ENCODE measurements at regions not wholly inside any gene's neighbourhood (a gene's known extent, or its start where the extent isn't known, plus 50 kb on each side); places are given as distances from the start of the nearest gene placed in this dataset.
"Not testable (repeated sequence)": the region's sequence is repeated elsewhere in the genome, so short reads cannot be mapped to it uniquely, and the experiment has no call there.

GRCh38 chr3:154728285-154728684 lies 298.3 kb upstream of the GPR149 start:
- DNase-seq (ENCODE audit: low read depth), result no peak
- no peak overlapping the region for H3K4me3 ChIP-seq (ENCODE audit: low read depth, low read length)

- no peak for DNase-seq (ENCODE audit: low read depth)
- H3K4me3 ChIP-seq (ENCODE audit: low read depth, low read length), result no peak overlapping the region
Measured at GRCh38 chr3:154720921-154721320, 290.9 kb upstream of the GPR149 start.

- DNase-seq (ENCODE audit: low read depth), result no peak
- no peak overlapping the region for H3K4me3 ChIP-seq (ENCODE audit: low read depth, low read length)
Measured at GRCh38 chr3:154718053-154718452, 288.1 kb upstream of the GPR149 start.

DNA sequence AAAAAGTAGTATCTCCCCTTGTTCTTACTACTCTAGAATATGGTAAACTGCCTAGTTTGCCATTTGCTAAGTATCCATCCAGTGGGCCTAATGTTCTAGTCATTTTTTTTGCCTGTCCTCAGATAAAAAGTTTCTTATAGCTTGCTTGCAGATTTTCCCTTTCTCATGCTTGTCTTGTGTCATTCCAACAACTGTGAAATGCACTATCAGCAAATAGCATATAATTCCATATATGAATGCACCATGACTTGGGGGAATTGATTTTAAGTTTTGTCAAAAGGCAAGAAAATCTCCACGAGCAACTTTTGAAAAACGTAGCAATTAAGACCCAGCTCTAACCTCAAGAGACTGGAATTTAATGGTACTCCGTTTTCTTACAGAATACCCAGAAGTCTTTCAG lies 286.2 kb upstream of the GPR149 start:
- H3K4me3 ChIP-seq (ENCODE audit: low read depth, low read length), result no peak overlapping the region
- no peak for DNase-seq (ENCODE audit: low read depth)

- no peak overlapping the region for H3K4me3 ChIP-seq (ENCODE audit: low read depth, low read length)
- DNase-seq (ENCODE audit: low read depth), result no peak
Measured at GRCh38 chr3:154708554-154708953, 278.6 kb upstream of the GPR149 start.

DNA sequence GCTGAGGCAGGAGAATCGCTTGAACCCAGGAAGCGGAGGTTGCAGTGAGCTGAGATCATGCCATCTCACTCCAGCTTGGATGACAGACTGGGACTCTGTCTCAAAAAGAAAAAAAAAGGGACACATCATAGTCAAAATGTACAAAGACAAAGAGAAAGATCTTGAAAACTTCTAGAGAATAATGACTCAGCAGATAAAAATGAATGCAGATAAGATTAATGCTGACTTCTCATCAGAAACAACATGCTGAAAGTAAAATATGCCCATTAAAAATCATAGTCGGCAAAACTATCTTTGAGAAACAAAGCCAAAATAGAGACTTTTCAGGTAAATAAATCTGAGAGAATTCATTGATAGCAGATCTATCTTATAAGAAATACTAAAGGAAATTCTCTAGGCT lies 271.1 kb upstream of the GPR149 start:
- no peak overlapping the region for H3K4me3 ChIP-seq (ENCODE audit: low read depth, low read length)
- DNase-seq (ENCODE audit: low read depth), result no peak

GRCh38 chr3:154690413-154690812 lies 260.4 kb upstream of the GPR149 start:
- no peak for DNase-seq (ENCODE audit: low read depth)
- H3K4me3 ChIP-seq (ENCODE audit: low read depth, low read length), result no peak overlapping the region

GRCh38 chr3:154684440-154684839 lies 254.4 kb upstream of the GPR149 start:
- H3K4me3 ChIP-seq (ENCODE audit: low read depth, low read length), result no peak overlapping the region
- DNase-seq (ENCODE audit: low read depth), result no peak

GRCh38 chr3:154684021-154684420 lies 254.0 kb upstream of the GPR149 start:
- H3K4me3 ChIP-seq (ENCODE audit: low read depth, low read length), result no peak overlapping the region
- DNase-seq (ENCODE audit: low read depth), result no peak

- H3K4me3 ChIP-seq (ENCODE audit: low read depth, low read length), result no peak overlapping the region
- DNase-seq (ENCODE audit: low read depth), result no peak
Measured at GRCh38 chr3:154678041-154678654, 248.2 kb upstream of the GPR149 start.

DNA sequence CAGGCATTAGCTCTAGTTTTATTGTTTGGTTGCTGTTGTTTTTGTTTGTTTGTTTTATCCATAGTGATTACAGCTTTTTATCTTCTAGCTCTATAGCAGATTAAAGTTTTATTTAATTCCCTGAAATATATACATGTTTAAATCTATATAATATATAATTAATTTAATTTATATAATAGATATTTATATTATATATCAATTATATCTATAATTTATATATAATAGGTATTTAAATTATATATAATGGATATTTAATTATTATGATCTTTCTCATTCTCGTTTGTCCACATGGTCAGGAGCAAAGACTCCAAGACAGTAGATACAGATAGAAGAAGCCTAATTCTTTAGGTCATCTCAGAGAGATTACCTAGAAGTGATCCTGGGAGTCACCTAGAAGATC lies 238.8 kb upstream of the GPR149 start:
- DNase-seq (ENCODE audit: low read depth), result no peak
- no peak overlapping the region for H3K4me3 ChIP-seq (ENCODE audit: low read depth, low read length)

DNA sequence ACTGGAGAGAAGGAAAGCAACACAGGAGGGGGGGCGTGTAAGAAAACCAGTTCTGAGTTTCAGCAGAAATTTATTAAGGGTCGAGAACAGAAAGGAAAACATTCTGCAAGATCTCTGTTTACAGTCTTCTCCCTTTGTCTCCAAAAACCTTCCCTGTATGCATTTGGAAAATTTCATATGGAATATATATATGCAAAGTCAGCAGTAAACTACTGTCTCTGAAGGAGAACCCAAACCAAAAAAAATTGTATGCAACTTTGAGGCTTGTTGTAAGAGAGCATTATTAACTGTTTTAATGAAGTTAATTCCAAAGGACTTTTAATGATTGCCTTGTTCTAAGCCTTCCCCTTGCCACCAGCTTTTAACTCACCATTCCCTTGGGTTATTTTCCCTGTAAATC lies 238.2 kb upstream of the GPR149 start:
- no peak overlapping the region for H3K4me3 ChIP-seq (ENCODE audit: low read depth, low read length)
- DNase-seq (ENCODE audit: low read depth), result no peak

DNA sequence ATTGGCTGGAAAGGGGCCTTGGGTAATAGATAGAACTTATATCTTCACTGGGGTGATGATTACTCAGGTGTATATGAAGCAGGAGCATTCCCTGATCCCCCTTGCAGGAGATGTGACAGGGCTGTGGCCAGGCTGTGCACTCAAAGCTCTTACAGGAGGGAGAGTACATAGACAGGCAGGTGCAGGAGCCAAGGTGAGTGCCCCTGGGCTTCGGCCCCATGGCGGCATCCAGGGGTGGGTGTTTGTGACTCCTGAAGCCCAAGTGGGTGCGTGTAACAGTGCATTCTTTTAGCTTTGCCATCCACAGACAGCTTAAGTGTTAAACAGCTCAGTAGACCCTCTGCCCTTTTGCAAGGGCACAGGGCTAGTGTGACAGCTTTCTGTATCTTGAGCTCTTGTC lies 236.6 kb upstream of the GPR149 start:
- no peak for DNase-seq (ENCODE audit: low read depth)
- H3K4me3 ChIP-seq (ENCODE audit: low read depth, low read length), result no peak overlapping the region

- H3K4me3 ChIP-seq (ENCODE audit: low read depth, low read length), result no peak overlapping the region
- no peak for DNase-seq (ENCODE audit: low read depth)
Measured at GRCh38 chr3:154664714-154665113, 234.7 kb upstream of the GPR149 start.

GRCh38 chr3:154662851-154663250 lies 232.9 kb upstream of the GPR149 start:
- no peak overlapping the region for H3K4me3 ChIP-seq (ENCODE audit: low read depth, low read length)
- DNase-seq (ENCODE audit: low read depth), result no peak

- no peak overlapping the region for H3K4me3 ChIP-seq (ENCODE audit: low read depth, low read length)
- no peak for DNase-seq (ENCODE audit: low read depth)
Measured at GRCh38 chr3:154660811-154661210, 230.8 kb upstream of the GPR149 start.

- H3K4me3 ChIP-seq (ENCODE audit: low read depth, low read length), result no peak overlapping the region
- DNase-seq (ENCODE audit: low read depth), result no peak
Measured at GRCh38 chr3:154658000-154658399, 228.0 kb upstream of the GPR149 start.

- no peak for DNase-seq (ENCODE audit: low read depth)
- no peak overlapping the region for H3K4me3 ChIP-seq (ENCODE audit: low read depth, low read length)
Measured at GRCh38 chr3:154657218-154657617, 227.2 kb upstream of the GPR149 start.

DNA sequence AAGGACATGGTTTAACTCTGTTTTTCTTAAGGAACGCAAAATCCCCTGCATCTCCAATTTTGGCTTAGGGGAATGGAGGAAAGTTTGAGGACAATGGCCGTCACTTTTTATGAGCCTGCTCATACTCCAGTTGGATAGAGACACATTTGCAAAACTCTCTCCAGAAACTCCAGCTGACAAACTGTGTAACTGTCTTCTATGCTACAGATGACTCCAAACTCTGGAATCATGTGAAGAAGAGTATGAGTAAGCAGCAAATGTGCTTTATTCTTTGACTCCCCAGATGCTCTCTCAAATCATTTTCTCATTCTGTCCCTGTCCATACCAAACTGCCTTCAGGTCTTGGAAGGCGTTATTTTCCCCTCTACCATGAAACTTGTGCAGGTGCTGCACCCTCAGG lies 226.5 kb upstream of the GPR149 start:
- DNase-seq (ENCODE audit: low read depth), result no peak

DNA sequence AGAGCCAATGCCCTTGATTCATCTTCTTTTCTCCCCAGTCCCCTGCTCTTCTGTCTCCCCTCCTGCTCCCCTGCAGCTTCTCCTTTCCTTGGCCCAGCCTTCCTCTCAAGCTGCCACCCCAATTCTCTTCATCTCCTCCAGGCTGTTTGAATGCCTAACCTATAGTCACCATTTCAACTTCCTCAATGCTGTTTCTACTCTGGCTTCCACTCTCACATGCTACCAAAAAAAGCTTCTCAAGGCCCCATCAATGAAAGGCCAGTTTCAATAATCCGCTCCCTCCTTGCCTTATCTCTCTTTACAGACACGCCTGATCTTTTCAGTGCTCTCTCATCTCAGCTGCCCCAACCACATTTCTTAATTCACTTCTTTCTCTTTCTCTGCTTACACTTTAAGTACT lies 212.2 kb upstream of the GPR149 start:
- DNase-seq (ENCODE audit: low read depth), result no peak
- H3K4me3 ChIP-seq (ENCODE audit: low read depth, low read length), result no peak overlapping the region

More for the DNA sequence above, 226.5 kb upstream of the GPR149 start:
- no peak overlapping the region for H3K4me3 ChIP-seq (ENCODE audit: low read depth, low read length)

DNA sequence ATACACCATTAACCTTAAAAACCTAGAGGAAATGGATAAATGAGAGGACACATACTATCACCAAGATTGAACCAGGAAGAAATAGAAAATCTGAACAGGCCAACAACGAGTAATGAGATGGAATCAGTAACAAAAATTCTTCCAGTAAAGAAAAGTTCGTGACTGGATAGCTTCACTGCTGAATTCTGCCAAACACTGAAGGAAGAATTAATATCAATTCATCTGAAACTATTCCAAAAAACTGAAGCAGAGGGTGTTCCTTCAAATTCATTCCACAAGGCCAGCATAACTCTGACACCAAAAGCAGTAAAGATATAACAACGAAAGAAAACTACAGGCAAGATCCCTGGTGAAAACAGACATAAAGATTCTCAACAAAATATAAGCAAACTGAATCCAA lies 195.8 kb upstream of the GPR149 start:
- no peak overlapping the region for H3K4me3 ChIP-seq (ENCODE audit: low read depth, low read length)
- no peak for DNase-seq (ENCODE audit: low read depth)

- H3K4me3 ChIP-seq (ENCODE audit: low read depth, low read length), result not testable (repeated sequence)
Measured at GRCh38 chr3:154619621-154620020, 189.6 kb upstream of the GPR149 start.

More at GRCh38 chr3:154619621-154620020, 189.6 kb upstream of the GPR149 start:
- not testable (repeated sequence) for DNase-seq (ENCODE audit: low read depth)
